H9 (cell line): ENCODE measurements at regions not wholly inside any gene's neighbourhood (a gene's known extent, or its start where the extent isn't known, plus 50 kb on each side); places are given as distances from the start of the nearest gene placed in this dataset.
A peak's percentile ranks its signal among the peaks of the same experiment; 100 is the strongest.

Experiments
- DNase-seq: peaks from one replicate; pipeline ENCODE4 v3.0.0-alpha.2; 2017
- H2AFZ ChIP-seq: one replicate; pipeline ENCODE4 v1.6.1; 2013; ENCODE audit warnings: mild to moderate bottlenecking, low read length, control low read depth, moderate library complexity
- H2AK5ac ChIP-seq: 2 replicates; pipeline ENCODE4 v1.6.1; 2013; ENCODE audit warnings: low read length, control low read depth, mixed read lengths; ENCODE audit not compliant: insufficient read length
- H2BK120ac ChIP-seq: one replicate; pipeline ENCODE4 v1.6.1; 2013; ENCODE audit warnings: low read depth, mild to moderate bottlenecking, low read length, control low read depth, inconsistent platforms; ENCODE audit not compliant: poor library complexity, severe bottlenecking
- H2BK12ac ChIP-seq: 2 replicates; pipeline ENCODE4 v1.6.1; 2013; ENCODE audit warnings: low read length, control low read depth, mixed read lengths, low read depth; ENCODE audit not compliant: insufficient read length
- H2BK15ac ChIP-seq: 2 replicates; pipeline ENCODE4 v1.6.1; 2013; ENCODE audit warnings: low read depth, low read length, control low read depth
- H2BK20ac ChIP-seq: one replicate; pipeline ENCODE4 v1.6.1; 2013; ENCODE audit warnings: low read depth, mild to moderate bottlenecking, low read length, control low read depth, inconsistent platforms; ENCODE audit not compliant: poor library complexity, severe bottlenecking
- H2BK5ac ChIP-seq: 2 replicates; pipeline ENCODE4 v1.6.1; 2013; ENCODE audit warnings: low read length, control low read depth, mixed read lengths; ENCODE audit not compliant: insufficient read length
- H3K14ac ChIP-seq: 2 replicates; pipeline ENCODE4 v1.6.1; 2013; ENCODE audit warnings: low read length, control low read depth; ENCODE audit not compliant: insufficient read depth
- H3K18ac ChIP-seq: 2 replicates; pipeline ENCODE4 v1.6.1; 2013; ENCODE audit warnings: low read depth, mild to moderate bottlenecking, mixed read lengths, low read length, control low read depth; ENCODE audit not compliant: insufficient read length
- H3K23ac ChIP-seq: 2 replicates; pipeline ENCODE4 v1.6.1; 2013; ENCODE audit warnings: low read length, control low read depth, mixed read lengths, low read depth; ENCODE audit not compliant: insufficient read length
- H3K23me2 ChIP-seq: 2 replicates; pipeline ENCODE4 v1.6.1; 2013; ENCODE audit warnings: low read depth, mild to moderate bottlenecking, mixed read lengths, low read length, control low read depth; ENCODE audit not compliant: insufficient read length, poor library complexity, severe bottlenecking
- H3K27ac ChIP-seq: 2 replicates; pipeline ENCODE4 v1.5.1; 2013; ENCODE audit warnings: low read length, control low read depth, mixed read lengths, low read depth; ENCODE audit not compliant: insufficient read length
- H3K27me3 ChIP-seq: 2 replicates; pipeline ENCODE4 v1.6.1; 2013; ENCODE audit warnings: low read length, control low read depth, inconsistent platforms; ENCODE audit not compliant: insufficient read depth
- H3K4ac ChIP-seq: 2 replicates; pipeline ENCODE4 v1.6.1; 2013; ENCODE audit warnings: low read depth, mild to moderate bottlenecking, control low read depth, inconsistent platforms, low read length, moderate library complexity
- H3K4me1 ChIP-seq: 2 replicates; pipeline ENCODE4 v1.6.1; 2013; ENCODE audit warnings: low read length, control low read depth, inconsistent platforms; ENCODE audit not compliant: insufficient read depth
- H3K4me2 ChIP-seq: 2 replicates; pipeline ENCODE4 v1.6.1; 2013; ENCODE audit warnings: low read length, control low read depth, mixed read lengths; ENCODE audit not compliant: insufficient read length, insufficient read depth
- H3K56ac ChIP-seq: 2 replicates; pipeline ENCODE4 v1.6.1; 2013; ENCODE audit warnings: low read depth, mild to moderate bottlenecking, mixed read lengths, low read length, control low read depth; ENCODE audit not compliant: insufficient read length
- H3K79me1 ChIP-seq: 2 replicates; pipeline ENCODE4 v1.6.1; 2013; ENCODE audit warnings: low read depth, mild to moderate bottlenecking, moderate library complexity, low read length, control low read depth, inconsistent platforms; ENCODE audit not compliant: insufficient read depth, poor library complexity, severe bottlenecking
- H3K79me2 ChIP-seq: 2 replicates; pipeline ENCODE4 v1.6.1; 2013; ENCODE audit warnings: low read length, control low read depth, inconsistent platforms; ENCODE audit not compliant: insufficient read depth
- H3K9ac ChIP-seq: 2 replicates; pipeline ENCODE4 v1.6.1; 2013; ENCODE audit warnings: low read length, control low read depth, mixed read lengths; ENCODE audit not compliant: insufficient read length; ENCODE audit errors: extremely low read depth
- H3K9me3 ChIP-seq: one replicate; pipeline ENCODE4 v1.6.1; 2013; ENCODE audit warnings: low read depth, low read length, inconsistent platforms; ENCODE audit not compliant: control insufficient read depth
- H3T11ph ChIP-seq: one replicate; pipeline ENCODE4 v1.6.1; 2013; ENCODE audit warnings: mild to moderate bottlenecking, low read length, control low read depth, inconsistent platforms
- H4K20me1 ChIP-seq: one replicate; pipeline ENCODE4 v1.6.1; 2013; ENCODE audit not compliant: control insufficient read depth, insufficient read length, insufficient read depth
- H4K5ac ChIP-seq: 2 replicates; pipeline ENCODE4 v1.6.1; 2013; ENCODE audit warnings: low read depth, mild to moderate bottlenecking, mixed read lengths, low read length, control low read depth; ENCODE audit not compliant: insufficient read length
- H4K8ac ChIP-seq: replicated peaks from 2 replicates; pipeline ENCODE4 v1.6.1; 2013; ENCODE audit warnings: low read length, control low read depth, mixed read lengths, low read depth; ENCODE audit not compliant: insufficient read length
- H4K91ac ChIP-seq: 2 replicates; pipeline ENCODE4 v1.6.1; 2013; ENCODE audit warnings: low read depth, mild to moderate bottlenecking, moderate library complexity, mixed read lengths, low read length, control low read depth; ENCODE audit not compliant: insufficient read length
- H3K27ac Mint-ChIP-seq, 3 experiments: 2 replicates in 2 of 3; 3 replicates in 1 of 3; pipeline ENCODE4 v1.8.0; 2020 to 2021; ENCODE audit warnings: mixed read lengths in 3 of 3, mild to moderate bottlenecking in 1 of 3, moderate library complexity in 1 of 3
- H3K27me3 Mint-ChIP-seq: 2 replicates; pipeline ENCODE4 v1.8.0; 2021; ENCODE audit warnings: low read depth, mild to moderate bottlenecking, moderate library complexity, mixed read lengths
- H3K36me3 Mint-ChIP-seq, 3 experiments: 2 replicates in 2 of 3; 3 replicates in 1 of 3; pipeline ENCODE4 v1.8.0; 2020 to 2021; ENCODE audit warnings: low read depth in 3 of 3, mixed read lengths in 3 of 3; ENCODE audit not compliant: insufficient read depth in 1 of 3
- H3K4me1 Mint-ChIP-seq, 2 experiments: 2 replicates each; pipeline ENCODE4 v1.8.0; 2020; ENCODE audit warnings: mixed read lengths in 2 of 2
- H3K4me3 Mint-ChIP-seq, 2 experiments: 2 replicates in 1 of 2; 3 replicates in 1 of 2; pipeline ENCODE4 v1.8.0; 2020 to 2021; ENCODE audit warnings: mild to moderate bottlenecking in 2 of 2, mixed read lengths in 2 of 2, moderate library complexity in 1 of 2
- H3K9me3 Mint-ChIP-seq, 2 experiments: 2 replicates in 1 of 2; 3 replicates in 1 of 2; pipeline ENCODE4 v1.8.0; 2020; ENCODE audit warnings: mild to moderate bottlenecking in 2 of 2, mixed read lengths in 2 of 2, moderate library complexity in 1 of 2
- CTCF ChIP-seq: fragments of 200-600 bp; sonication (generic); conservative IDR thresholded peaks from 3 replicates; pipeline ENCODE4 v1.8.0; 2021; ENCODE audit warnings: antibody characterized with exemption, mild to moderate bottlenecking
- WGBS: extraction: QIAGEN DNeasy Blood & Tissue Kit; methylation state at CpG from one replicate; pipeline ENCODE4 v1.1.7; 2013; ENCODE audit warnings: missing lambda C conversion rate, low lambda C conversion rate, mixed read lengths; ENCODE audit not compliant: insufficient read length; ENCODE audit errors: extremely low coverage; 5-methylcytosine and 5-hydroxymethylcytosine counted together

GRCh38 chr17:72487731-72488494 is 367.1 kb downstream of the SOX9 start:
- H3K4me1 ChIP-seq, result no peaks in the 10 kb centered on the region
- H4K8ac ChIP-seq, result no peak overlapping the region
- no peak overlapping the region for H3K18ac ChIP-seq
- peak overlapping the region in 1 of 3 experiments; percentile 16; a peak in 2 of 7 replicates for H3K27ac Mint-ChIP-seq
- H3K23ac ChIP-seq, result no peak overlapping the region
- H3K79me2 ChIP-seq, result no peaks in the 10 kb centered on the region
- no peak overlapping the region for H2BK120ac ChIP-seq
- no peak overlapping the region for H2AFZ ChIP-seq
- H3K9me3 Mint-ChIP-seq, result peaks cover 0 to 9% of the 10 kb centered on the region in 2 experiments; a peak in 2 of 5 replicates
- TF ChIP-seq CTCF, result no peak
- H3K9me3 ChIP-seq, result no peaks in the 10 kb centered on the region
- H3K27me3 ChIP-seq, result no peaks in the 10 kb centered on the region
- H4K5ac ChIP-seq, result no peak overlapping the region
- no peaks in the 10 kb centered on the region for H4K20me1 ChIP-seq
- no peak overlapping the region for H2AK5ac ChIP-seq
- H3K14ac ChIP-seq, result no peak overlapping the region; the same call in 1 of the 2 replicates
- H3K9ac ChIP-seq, result no peak overlapping the region
- DNase-seq, result no peak
- H4K91ac ChIP-seq, result no peak overlapping the region
- H3K4me3 Mint-ChIP-seq, result no peak overlapping the region
- no peak overlapping the region for H3T11ph ChIP-seq
- H3K36me3 Mint-ChIP-seq, result no peaks in the 10 kb centered on the region; a peak in 1 of 7 replicates
- no peak overlapping the region for H3K27ac ChIP-seq
- no peak overlapping the region for H3K4me2 ChIP-seq
- H2BK20ac ChIP-seq, result no peak overlapping the region
- H3K4me1 Mint-ChIP-seq, result peaks cover 16 to 17% of the 10 kb centered on the region in 2 experiments
- H3K27me3 Mint-ChIP-seq, result no peaks in the 10 kb centered on the region; the same call in 1 of the 2 replicates
- no peak overlapping the region for H2BK5ac ChIP-seq
- H2BK15ac ChIP-seq, result no peak overlapping the region
- no peak overlapping the region for H3K56ac ChIP-seq
- no CpG with 5 or more reads among the region's 19 CpGs for WGBS
- no peak overlapping the region for H3K4ac ChIP-seq
- no peaks in the 10 kb centered on the region for H3K79me1 ChIP-seq
- no peaks in the 10 kb centered on the region for H3K23me2 ChIP-seq
- H2BK12ac ChIP-seq, result no peak overlapping the region
